SK-N-SH (cell line): ENCODE measurements at regions not wholly inside any gene's neighbourhood (a gene's known extent, or its start where the extent isn't known, plus 50 kb on each side); places are given as distances from the start of the nearest gene placed in this dataset.

Experiments used
- CTCF ChIP-seq: fragments of 200-600 bp; sonication (generic); IDR thresholded peaks from 2 replicates; pipeline ENCODE4 v1.6.1; 2017; ENCODE audit warnings: antibody characterized with exemption, mild to moderate bottlenecking, moderate library complexity
- GABPA ChIP-seq: IDR thresholded peaks from 2 replicates; pipeline ENCODE4 v1.4.0; 2012; ENCODE audit warnings: low read depth, mild to moderate bottlenecking
- IRF3 ChIP-seq: fragments of 150-350 bp; IDR thresholded peaks from 2 replicates; pipeline ENCODE4 v1.6.1; 2016; ENCODE audit warnings: mild to moderate bottlenecking, low read depth, low read length
- POLR2AphosphoS5 ChIP-seq: IDR thresholded peaks from 2 replicates; pipeline ENCODE4 v1.6.1; 2012; ENCODE audit warnings: low read depth, low read length
- RAD21 ChIP-seq: IDR thresholded peaks from 2 replicates; pipeline ENCODE4 v1.6.1; 2012; ENCODE audit warnings: mild to moderate bottlenecking, low read length
- SIN3A ChIP-seq: IDR thresholded peaks from 2 replicates; pipeline ENCODE4 v1.6.1; 2012; ENCODE audit warnings: low read depth, mild to moderate bottlenecking, low read length, moderate library complexity, borderline replicate concordance
- TAF1 ChIP-seq: IDR thresholded peaks from 2 replicates; pipeline ENCODE4 v1.6.1; 2012; ENCODE audit warnings: low read depth, mild to moderate bottlenecking, low read length, moderate library complexity, borderline replicate concordance
- USF2 ChIP-seq: fragments of 150-350 bp; IDR thresholded peaks from 2 replicates; pipeline ENCODE4 v1.6.1; 2017; ENCODE audit warnings: antibody characterized with exemption, low read length, low read depth, borderline replicate concordance
- YY1 ChIP-seq: IDR thresholded peaks from 2 replicates; pipeline ENCODE4 v1.4.0; 2012; ENCODE audit warnings: low read depth, mild to moderate bottlenecking

- TF ChIP-seq CTCF (no peak), SIN3A (no peak), GABPA (no peak), USF2 (no peak), TAF1 (no peak), POLR2AphosphoS5 (no peak), YY1 (no peak), RAD21 (no peak), IRF3 (no peak)
These were observed 478.7 kb downstream of the HTR1B start for GRCh38 chr6:76984572-76984971.
